ENCODE measurements at regions not wholly inside any gene's neighbourhood (a gene's known extent, or its start where the extent isn't known, plus 50 kb on each side); places are given as distances from the start of the nearest gene placed in this dataset.

DNA sequence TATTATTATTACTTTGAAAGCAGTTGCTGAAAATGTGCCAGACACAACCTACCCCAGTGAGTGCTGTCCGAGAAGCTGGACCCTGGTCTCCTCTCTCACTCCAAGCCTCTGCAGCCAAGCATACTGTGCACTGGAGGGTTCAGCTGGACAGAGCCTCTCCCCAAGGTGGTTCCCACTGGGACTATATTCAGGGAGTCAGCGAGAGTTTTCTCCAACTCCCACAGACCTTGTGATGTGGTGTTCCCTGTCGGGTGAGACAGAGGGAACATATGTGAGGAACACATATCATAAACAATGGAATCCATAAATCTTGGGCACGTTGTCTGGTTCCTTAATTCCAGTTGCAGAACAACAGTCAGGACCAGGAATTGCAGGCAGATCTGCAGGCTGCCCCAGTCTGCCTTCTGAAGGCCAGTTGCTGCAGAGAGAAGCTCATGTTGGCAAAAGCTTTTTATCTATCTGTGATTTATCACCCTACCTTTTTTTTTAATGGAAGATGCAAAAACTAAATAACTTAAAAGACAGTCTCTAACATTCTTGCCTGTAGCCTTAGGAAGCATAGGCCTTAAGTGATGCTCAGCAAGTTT, 619.8 kb upstream of the TBX3 start:
- Mint-ChIP-seq H3K27me3 (ENCODE audit: low read depth in 3 of 3) (no peaks in the 10 kb centered on the region), H3K27ac (no peak overlapping the region), H3K9me3 (peaks cover 0 to 4% (median 0%) of the 10 kb centered on the region in 7 donors), H3K4me3 (no peak overlapping the region), H3K4me1 (no peaks in the 10 kb centered on the region), H3K36me3 (no peaks in the 10 kb centered on the region)
- Histone ChIP-seq H3K9me3 (replicated peaks in 1 of 2; ENCODE audit: control insufficient read depth in 1 of 2, insufficient read depth in 1 of 2, low read length in 2 of 2) (no peaks in the 10 kb centered on the region), H3K27ac (ENCODE audit: low read depth in 1 of 2, low read length in 2 of 2) (no peak overlapping the region), H3K4me1 (ENCODE audit: control insufficient read depth in 1 of 2, insufficient read depth in 2 of 2, low read length in 2 of 2) (no peaks in the 10 kb centered on the region), H3K4me2 (replicated peaks; ENCODE audit: extremely low read depth, low read length, poor library complexity, severe bottlenecking) (no peak overlapping the region), H3K36me3 (replicated peaks in 1 of 2; ENCODE audit: control insufficient read depth in 1 of 2, insufficient read depth in 2 of 2, low read length in 2 of 2) (no peaks in the 10 kb centered on the region), H3K4me3 (replicated peaks in 1 of 3; ENCODE audit: low read depth in 2 of 3, low read length in 3 of 3) (no peak overlapping the region), H3K9ac (ENCODE audit: insufficient read depth, low read length, poor library complexity, severe bottlenecking) (no peak overlapping the region), H4K20me1 (ENCODE audit: insufficient read depth, low read length) (no peaks in the 10 kb centered on the region), H3K27me3 (ENCODE audit: control insufficient read depth in 2 of 2, insufficient read depth in 2 of 2, low read length in 2 of 2) (no peaks in the 10 kb centered on the region), H3K79me2 (ENCODE audit: insufficient read depth, low read length) (no peaks in the 10 kb centered on the region), H2AFZ (ENCODE audit: insufficient read depth, low read depth, low read length, poor library complexity, severe bottlenecking) (no peak overlapping the region)
- WGBS (ENCODE audit: insufficient coverage) = 30% methylated on average over 1 of the region's 4 CpGs
- no peak for DNase-seq
- intact Hi-C loops (cut with micrococcal nuclease) = no loop called here
- TF ChIP-seq, protein P1, sequence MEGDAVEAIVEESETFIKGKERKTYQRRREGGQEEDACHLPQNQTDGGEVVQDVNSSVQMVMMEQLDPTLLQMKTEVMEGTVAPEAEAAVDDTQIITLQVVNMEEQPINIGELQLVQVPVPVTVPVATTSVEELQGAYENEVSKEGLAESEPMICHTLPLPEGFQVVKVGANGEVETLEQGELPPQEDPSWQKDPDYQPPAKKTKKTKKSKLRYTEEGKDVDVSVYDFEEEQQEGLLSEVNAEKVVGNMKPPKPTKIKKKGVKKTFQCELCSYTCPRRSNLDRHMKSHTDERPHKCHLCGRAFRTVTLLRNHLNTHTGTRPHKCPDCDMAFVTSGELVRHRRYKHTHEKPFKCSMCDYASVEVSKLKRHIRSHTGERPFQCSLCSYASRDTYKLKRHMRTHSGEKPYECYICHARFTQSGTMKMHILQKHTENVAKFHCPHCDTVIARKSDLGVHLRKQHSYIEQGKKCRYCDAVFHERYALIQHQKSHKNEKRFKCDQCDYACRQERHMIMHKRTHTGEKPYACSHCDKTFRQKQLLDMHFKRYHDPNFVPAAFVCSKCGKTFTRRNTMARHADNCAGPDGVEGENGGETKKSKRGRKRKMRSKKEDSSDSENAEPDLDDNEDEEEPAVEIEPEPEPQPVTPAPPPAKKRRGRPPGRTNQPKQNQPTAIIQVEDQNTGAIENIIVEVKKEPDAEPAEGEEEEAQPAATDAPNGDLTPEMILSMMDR (IDR thresholded peaks at IDR 0.05) = no peak

DNA sequence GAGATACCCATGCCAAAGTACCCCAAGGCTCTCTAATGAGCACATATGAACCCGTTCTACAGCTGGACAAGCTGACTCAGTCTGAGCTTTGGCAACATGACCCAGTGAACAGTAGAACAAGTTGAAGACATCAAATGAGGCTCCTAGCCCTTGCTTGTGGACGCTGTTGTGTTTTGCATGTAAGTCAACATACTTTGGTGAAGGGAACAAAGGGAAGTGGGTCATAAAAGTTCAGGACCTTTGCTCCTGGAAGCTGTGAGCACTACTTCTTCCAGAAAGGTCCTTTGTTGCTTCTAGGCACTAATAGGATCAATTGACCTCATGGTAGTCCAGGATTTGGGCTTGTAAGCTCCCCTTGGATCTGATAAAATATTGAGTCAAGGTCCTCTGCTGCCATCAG, 613.5 kb upstream of the TBX3 start:
- Mint-ChIP-seq H3K36me3 (no peaks in the 10 kb centered on the region), H3K4me3 (no peak overlapping the region), H3K27me3 (ENCODE audit: low read depth in 3 of 3) (peaks cover 0 to 3% (median 3%) of the 10 kb centered on the region in 3 donors), H3K9me3 (peaks cover 0 to 4% (median 0%) of the 10 kb centered on the region in 7 donors), H3K27ac (no peak overlapping the region), H3K4me1 (no peaks in the 10 kb centered on the region)
- no peak overlapping the region for H3K27ac ChIP-seq (ENCODE audit: low read depth in 1 of 2, low read length in 2 of 2)
- intact Hi-C loops (cut with micrococcal nuclease) = no loop called here
- no peak overlapping the region for H3K4me2 ChIP-seq (replicated peaks; ENCODE audit: extremely low read depth, low read length, poor library complexity, severe bottlenecking)
- no peaks in the 10 kb centered on the region for H3K4me1 ChIP-seq (ENCODE audit: control insufficient read depth in 1 of 2, insufficient read depth in 2 of 2, low read length in 2 of 2)
- WGBS (ENCODE audit: insufficient coverage) = 81% methylated on average over 2 of the region's 2 CpGs
- TF ChIP-seq, protein P1 (IDR thresholded peaks at IDR 0.05) = no peak
- no peak overlapping the region for H2AFZ ChIP-seq (ENCODE audit: insufficient read depth, low read depth, low read length, poor library complexity, severe bottlenecking)
- no peak for DNase-seq
- no peaks in the 10 kb centered on the region for H3K79me2 ChIP-seq (ENCODE audit: insufficient read depth, low read length)
- no peaks in the 10 kb centered on the region for H3K27me3 ChIP-seq (ENCODE audit: control insufficient read depth in 2 of 2, insufficient read depth in 2 of 2, low read length in 2 of 2)
- no peak overlapping the region for H3K4me3 ChIP-seq (replicated peaks in 1 of 3; ENCODE audit: low read depth in 2 of 3, low read length in 3 of 3)
- H3K36me3 ChIP-seq (replicated peaks in 1 of 2; ENCODE audit: control insufficient read depth in 1 of 2, insufficient read depth in 2 of 2, low read length in 2 of 2) = no peaks in the 10 kb centered on the region
- H3K9ac ChIP-seq (ENCODE audit: insufficient read depth, low read length, poor library complexity, severe bottlenecking) = no peak overlapping the region
- no peaks in the 10 kb centered on the region for H4K20me1 ChIP-seq (ENCODE audit: insufficient read depth, low read length)
- no peaks in the 10 kb centered on the region for H3K9me3 ChIP-seq (replicated peaks in 1 of 2; ENCODE audit: control insufficient read depth in 1 of 2, insufficient read depth in 1 of 2, low read length in 2 of 2)
